ENCODE measurements at regions not wholly inside any gene's neighbourhood (a gene's known extent, or its start where the extent isn't known, plus 50 kb on each side); places are given as distances from the start of the nearest gene placed in this dataset.

GRCh38 chr4:114217150-114217817 lies 237.8 kb upstream of the ARSJ start:
- H3K79me2 ChIP-seq (ENCODE audit: insufficient read depth, low read depth, low read length): no peaks in the 10 kb centered on the region
- H4K20me1 ChIP-seq (ENCODE audit: insufficient read depth, low read length): no peaks in the 10 kb centered on the region
- BruUV-seq (replicated peaks): no TSS peak
- intact Hi-C loops (cut with micrococcal nuclease; ENCODE audit: unreplicated experiment): no loop called here
- ChIA-PET CTCF (ENCODE audit: unreplicated experiment) (no interaction called here), POLR2A (no interaction called here)
- H3K4me3 ChIP-seq (ENCODE audit: low read depth, low read length, poor library complexity, severe bottlenecking): no peak overlapping the region
- no peaks in the 10 kb centered on the region for H3K36me3 ChIP-seq (ENCODE audit: insufficient read depth, low read length)
- no peak for DNase-seq (ENCODE audit: low spot score)
- no peaks in the 10 kb centered on the region for H3K9me2 ChIP-seq (ENCODE audit: insufficient read depth, low read length)
- H2AFZ ChIP-seq (ENCODE audit: low read length): no peak overlapping the region
- no peaks in the 10 kb centered on the region for H3K4me1 ChIP-seq (ENCODE audit: insufficient read depth, low read length, poor library complexity, severe bottlenecking)
- TF ChIP-seq EZH2phosphoT487 (IDR thresholded peaks at IDR 0.05; ENCODE audit: borderline replicate concordance, low read depth, low read length) (no peak), CTCF (conservative IDR thresholded peaks at IDR 0.05; ENCODE audit: low read length) (no peak)
- no peaks in the 10 kb centered on the region for H3K9me3 ChIP-seq (ENCODE audit: low read length)
- H3K27ac ChIP-seq (ENCODE audit: low read depth, low read length, poor library complexity, severe bottlenecking): no peak overlapping the region
- H3K4me2 ChIP-seq (ENCODE audit: low read length): no peak overlapping the region

GRCh38 chr4:114223580-114223979 lies 244.1 kb upstream of the ARSJ start:
- Histone ChIP-seq H4K20me1 (ENCODE audit: insufficient read depth, low read length) (no peaks in the 10 kb centered on the region), H3K4me2 (ENCODE audit: low read length) (no peak overlapping the region), H3K36me3 (ENCODE audit: insufficient read depth, low read length) (no peaks in the 10 kb centered on the region), H3K27ac (ENCODE audit: low read depth, low read length, poor library complexity, severe bottlenecking) (no peak overlapping the region), H3K79me2 (ENCODE audit: insufficient read depth, low read depth, low read length) (no peaks in the 10 kb centered on the region), H3K9me2 (ENCODE audit: insufficient read depth, low read length) (no peaks in the 10 kb centered on the region), H3K9me3 (ENCODE audit: low read length) (no peaks in the 10 kb centered on the region), H2AFZ (ENCODE audit: low read length) (no peak overlapping the region), H3K4me1 (ENCODE audit: insufficient read depth, low read length, poor library complexity, severe bottlenecking) (no peaks in the 10 kb centered on the region), H3K4me3 (ENCODE audit: low read depth, low read length, poor library complexity, severe bottlenecking) (no peak overlapping the region)
- intact Hi-C loops (cut with micrococcal nuclease; ENCODE audit: unreplicated experiment): no loop called here
- ChIA-PET CTCF (ENCODE audit: unreplicated experiment) (no interaction called here), POLR2A (no interaction called here)
- no peak for DNase-seq (ENCODE audit: low spot score)
- TF ChIP-seq EZH2phosphoT487 (IDR thresholded peaks at IDR 0.05; ENCODE audit: borderline replicate concordance, low read depth, low read length): no peak
- TF ChIP-seq CTCF (conservative IDR thresholded peaks at IDR 0.05; ENCODE audit: low read length): no peak
- no TSS peak for BruUV-seq (replicated peaks)

GRCh38 chr4:114225436-114225835 lies 246.0 kb upstream of the ARSJ start:
- no peaks in the 10 kb centered on the region for H3K9me2 ChIP-seq (ENCODE audit: insufficient read depth, low read length)
- no peak overlapping the region for H2AFZ ChIP-seq (ENCODE audit: low read length)
- BruUV-seq (replicated peaks): no TSS peak
- H3K36me3 ChIP-seq (ENCODE audit: insufficient read depth, low read length): no peaks in the 10 kb centered on the region
- no peak overlapping the region for H3K27ac ChIP-seq (ENCODE audit: low read depth, low read length, poor library complexity, severe bottlenecking)
- H3K4me3 ChIP-seq (ENCODE audit: low read depth, low read length, poor library complexity, severe bottlenecking): no peak overlapping the region
- DNase-seq (ENCODE audit: low spot score): no peak
- TF ChIP-seq CTCF (conservative IDR thresholded peaks at IDR 0.05; ENCODE audit: low read length): no peak
- no peak for TF ChIP-seq EZH2phosphoT487 (IDR thresholded peaks at IDR 0.05; ENCODE audit: borderline replicate concordance, low read depth, low read length)
- no peaks in the 10 kb centered on the region for H3K79me2 ChIP-seq (ENCODE audit: insufficient read depth, low read depth, low read length)
- intact Hi-C loops (cut with micrococcal nuclease; ENCODE audit: unreplicated experiment): no loop called here
- no peaks in the 10 kb centered on the region for H3K4me1 ChIP-seq (ENCODE audit: insufficient read depth, low read length, poor library complexity, severe bottlenecking)
- no peaks in the 10 kb centered on the region for H3K9me3 ChIP-seq (ENCODE audit: low read length)
- no peaks in the 10 kb centered on the region for H4K20me1 ChIP-seq (ENCODE audit: insufficient read depth, low read length)
- POLR2A ChIA-PET: no interaction called here
- CTCF ChIA-PET (ENCODE audit: unreplicated experiment): no interaction called here
- H3K4me2 ChIP-seq (ENCODE audit: low read length): no peak overlapping the region

Measured in OCI-LY7 (cell line).